Keratinocyte (primary cell): ENCODE measurements at regions not wholly inside any gene's neighbourhood (a gene's known extent, or its start where the extent isn't known, plus 50 kb on each side); places are given as distances from the start of the nearest gene placed in this dataset.

Source experiments
- DNase-seq: peaks from one replicate; pipeline ENCODE4 v3.0.0-alpha.2; 2011; ENCODE audit warnings: low read depth, missing footprints, low spot score
- FAIRE-seq: peaks from 2 replicates; lab custom pipeline; 2011; peaks lifted over from hg19 to GRCh38; lab: Jason Lieb, UNC
- H2AFZ ChIP-seq: 2 replicates; pipeline ENCODE4 v1.6.0; 2012; ENCODE audit warnings: low read length, control low read depth, inconsistent platforms; ENCODE audit not compliant: control insufficient read depth
- H3K27ac ChIP-seq: 2 replicates; pipeline ENCODE4 v1.5.1; 2011; ENCODE audit warnings: low read length; ENCODE audit not compliant: control insufficient read depth, insufficient read depth
- H3K27me3 ChIP-seq: 3 replicates; pipeline ENCODE4 v1.6.0; 2011; ENCODE audit warnings: low read length; ENCODE audit not compliant: control insufficient read depth, insufficient read depth; ENCODE audit errors: extremely low read depth
- H3K36me3 ChIP-seq, 2 experiments: 2 replicates in 1 of 2; 3 replicates in 1 of 2; pipeline ENCODE4 v1.5.1; 2011; ENCODE audit warnings: low read length in 2 of 2, mild to moderate bottlenecking in 1 of 2; ENCODE audit not compliant: control insufficient read depth in 2 of 2, insufficient read depth in 2 of 2; ENCODE audit errors: extremely low read depth in 1 of 2
- H3K4me1 ChIP-seq: 3 replicates; pipeline ENCODE4 v1.5.1; 2011; ENCODE audit warnings: low read length; ENCODE audit not compliant: control insufficient read depth, insufficient read depth; ENCODE audit errors: extremely low read depth
- H3K4me2 ChIP-seq: 3 replicates; pipeline ENCODE4 v1.6.0; 2011; ENCODE audit warnings: low read depth, low read length; ENCODE audit not compliant: control insufficient read depth, insufficient read depth; ENCODE audit errors: extremely low read depth
- H3K4me3 ChIP-seq, 3 experiments: fragments of 200-600 bp in 1 of 3; sonication (generic) in 1 of 3; 2 replicates in 2 of 3; 3 replicates in 1 of 3; pipeline ENCODE4 v1.5.1; 2011 to 2016; ENCODE audit warnings: low read length in 3 of 3, mild to moderate bottlenecking in 3 of 3, control low read depth in 2 of 3, inconsistent platforms in 1 of 3, low read depth in 1 of 3, mixed read lengths in 1 of 3, mixed run types in 1 of 3, moderate library complexity in 1 of 3; ENCODE audit not compliant: control insufficient read depth in 2 of 3, insufficient read depth in 2 of 3; ENCODE audit errors: extremely low read depth in 1 of 3
- H3K79me2 ChIP-seq: 2 replicates; pipeline ENCODE4 v1.6.0; 2012; ENCODE audit warnings: low read length; ENCODE audit not compliant: control insufficient read depth, insufficient read depth
- H3K9ac ChIP-seq: 3 replicates; pipeline ENCODE4 v1.6.0; 2011; ENCODE audit warnings: low read length; ENCODE audit not compliant: control insufficient read depth, insufficient read depth; ENCODE audit errors: extremely low read depth
- H3K9me1 ChIP-seq: 3 replicates; pipeline ENCODE4 v1.6.0; 2011; ENCODE audit warnings: low read length; ENCODE audit not compliant: control insufficient read depth, insufficient read depth; ENCODE audit errors: extremely low read depth
- H3K9me3 ChIP-seq: 2 replicates; pipeline ENCODE4 v1.5.1; 2012; ENCODE audit warnings: low read depth, low read length; ENCODE audit not compliant: control insufficient read depth
- H4K20me1 ChIP-seq: 3 replicates; pipeline ENCODE4 v1.6.0; 2011; ENCODE audit warnings: low read length; ENCODE audit not compliant: control insufficient read depth, insufficient read depth; ENCODE audit errors: extremely low read depth
- CTCF ChIP-seq, 3 experiments: IDR thresholded peaks in 1 of 3; conservative IDR thresholded peaks in 1 of 3; optimal IDR thresholded peaks in 1 of 3; 2 replicates in 2 of 3; 3 replicates in 1 of 3; pipeline versions ENCODE3 to v1.5.1; 2011; ENCODE audit warnings: low read length in 3 of 3, mild to moderate bottlenecking in 3 of 3, moderate library complexity in 2 of 3, control low read depth in 1 of 3, inconsistent platforms in 1 of 3; ENCODE audit not compliant: insufficient read depth in 2 of 3; ENCODE audit errors: extremely low read depth in 1 of 3
- EZH2 ChIP-seq: IDR thresholded peaks from one replicate; pipeline ENCODE4 v1.6.1; 2012; ENCODE audit warnings: inconsistent platforms, mild to moderate bottlenecking, low read length, moderate library complexity
- dilution Hi-C: fragments of 300-500 bp; cut with MboI; formaldehyde crosslinking; loops from one replicate; pipeline ENCODE4 v1.7.0; 2020; ENCODE audit warnings: low sequenced_read_pairs; ENCODE audit not compliant: extremely low pct_ligation_motif_present

GRCh38 chr17:34107019-34107418, 148.1 kb upstream of the CCL2 start:
- no peaks in the 10 kb centered on the region for H3K9me1 ChIP-seq
- no peak overlapping the region for H3K9ac ChIP-seq
- no peak for FAIRE-seq
- no peaks in the 10 kb centered on the region for H3K27me3 ChIP-seq
- no peaks in the 10 kb centered on the region for H3K79me2 ChIP-seq
- no peak overlapping the region for H3K4me2 ChIP-seq
- DNase-seq = no peak
- no peaks in the 10 kb centered on the region for H4K20me1 ChIP-seq
- no peaks in the 10 kb centered on the region for H3K36me3 ChIP-seq
- dilution Hi-C loops = no loop called here
- no peak overlapping the region for H2AFZ ChIP-seq
- no peak overlapping the region for H3K4me3 ChIP-seq
- H3K9me3 ChIP-seq = no peaks in the 10 kb centered on the region
- no peak overlapping the region for H3K27ac ChIP-seq
- TF ChIP-seq CTCF (optimal IDR thresholded peaks at IDR 0.05 in 1 of 3, IDR thresholded peaks at IDR 0.05 in 1 of 3, conservative IDR thresholded peaks at IDR 0.05 in 1 of 3; ENCODE audit: extremely low read depth in 1 of 3, insufficient read depth in 2 of 3, low read length in 3 of 3) = no peak
- TF ChIP-seq EZH2 = no peak
- no peaks in the 10 kb centered on the region for H3K4me1 ChIP-seq

GRCh38 chr17:34110315-34110714, 144.8 kb upstream of the CCL2 start:
- TF ChIP-seq CTCF (optimal IDR thresholded peaks at IDR 0.05 in 1 of 3, IDR thresholded peaks at IDR 0.05 in 1 of 3, conservative IDR thresholded peaks at IDR 0.05 in 1 of 3; ENCODE audit: extremely low read depth in 1 of 3, insufficient read depth in 2 of 3, low read length in 3 of 3) (no peak), EZH2 (no peak)
- H3K27me3 ChIP-seq = no peaks in the 10 kb centered on the region
- H3K79me2 ChIP-seq = no peaks in the 10 kb centered on the region
- H3K36me3 ChIP-seq = no peaks in the 10 kb centered on the region
- FAIRE-seq (no peak), DNase-seq (no peak)
- no peaks in the 10 kb centered on the region for H3K9me3 ChIP-seq
- H3K9ac ChIP-seq = no peak overlapping the region
- H3K4me1 ChIP-seq = no peaks in the 10 kb centered on the region
- no peaks in the 10 kb centered on the region for H3K9me1 ChIP-seq
- dilution Hi-C loops = no loop called here
- H3K4me2 ChIP-seq = no peak overlapping the region
- H3K4me3 ChIP-seq = no peak overlapping the region
- H3K27ac ChIP-seq = no peak overlapping the region
- no peaks in the 10 kb centered on the region for H4K20me1 ChIP-seq
- no peak overlapping the region for H2AFZ ChIP-seq
